MM.1S (cell line): ENCODE measurements at regions not wholly inside any gene's neighbourhood (a gene's known extent, or its start where the extent isn't known, plus 50 kb on each side); places are given as distances from the start of the nearest gene placed in this dataset.
A peak's percentile ranks its signal among the peaks of the same experiment; 100 is the strongest.
"Not testable (repeated sequence)": the region's sequence is repeated elsewhere in the genome, so short reads cannot be mapped to it uniquely, and the experiment has no call there.

Experiments used
- DNase-seq: peaks from one replicate; pipeline ENCODE4 v3.0.0-alpha.2; 2015
- H2AFZ ChIP-seq: fragments of 300-600 bp; sonication (generic); 2 replicates; pipeline ENCODE4 v1.6.0; 2016; ENCODE audit warnings: antibody characterized with exemption, low read length
- H3F3A ChIP-seq: fragments of 300-600 bp; sonication (generic); 2 replicates; pipeline ENCODE4 v1.6.1; 2016; ENCODE audit warnings: mild to moderate bottlenecking, antibody characterized with exemption, low read length, moderate library complexity, mixed read lengths; ENCODE audit not compliant: insufficient read depth
- H3K27ac ChIP-seq: fragments of 300-600 bp; sonication (generic); 2 replicates; pipeline ENCODE4 v1.5.1; 2016; ENCODE audit warnings: mild to moderate bottlenecking, low read length
- H3K27me3 ChIP-seq: fragments of 300-600 bp; sonication (generic); replicated peaks from 2 replicates; pipeline ENCODE4 v1.6.0; 2016; ENCODE audit warnings: low read length; ENCODE audit not compliant: insufficient read depth
- H3K36me3 ChIP-seq: fragments of 300-600 bp; sonication (generic); replicated peaks from 2 replicates; pipeline ENCODE4 v1.6.1; 2016; ENCODE audit warnings: mild to moderate bottlenecking, low read length, mixed read lengths; ENCODE audit not compliant: insufficient read depth
- H3K4me1 ChIP-seq: fragments of 300-600 bp; sonication (generic); 2 replicates; pipeline ENCODE4 v1.6.1; 2016; ENCODE audit warnings: low read length, mixed read lengths
- H3K4me2 ChIP-seq: fragments of 300-600 bp; sonication (generic); 2 replicates; pipeline ENCODE4 v1.6.0; 2016; ENCODE audit warnings: low read depth, low read length
- H3K4me3 ChIP-seq: fragments of 300-600 bp; sonication (generic); 2 replicates; pipeline ENCODE4 v1.5.1; 2016; ENCODE audit warnings: low read length, mixed read lengths
- H3K79me2 ChIP-seq: fragments of 300-600 bp; sonication (generic); 2 replicates; pipeline ENCODE4 v1.6.1; 2016; ENCODE audit warnings: mixed run types, low read length, mixed read lengths
- H3K9ac ChIP-seq: fragments of 300-600 bp; sonication (generic); 2 replicates; pipeline ENCODE4 v1.6.1; 2016; ENCODE audit warnings: low read length, mixed read lengths
- H3K9me2 ChIP-seq: fragments of 300-600 bp; sonication (generic); replicated peaks from 2 replicates; pipeline ENCODE4 v1.6.1; 2016; ENCODE audit warnings: mild to moderate bottlenecking, low read length, mixed read lengths; ENCODE audit not compliant: insufficient read depth
- H3K9me3 ChIP-seq: fragments of 300-600 bp; sonication (generic); replicated peaks from 2 replicates; pipeline ENCODE4 v1.6.1; 2016; ENCODE audit warnings: mild to moderate bottlenecking, low read length, mixed read lengths; ENCODE audit not compliant: insufficient read depth
- H4K20me1 ChIP-seq: fragments of 300-600 bp; sonication (generic); 2 replicates; pipeline ENCODE4 v1.6.1; 2016; ENCODE audit warnings: mild to moderate bottlenecking, low read length, moderate library complexity, mixed read lengths; ENCODE audit not compliant: insufficient read depth
- CTCF ChIP-seq: fragments of 300-600 bp; sonication (generic); IDR thresholded peaks from 2 replicates; pipeline ENCODE4 v1.5.1; 2016; ENCODE audit warnings: antibody characterized with exemption, low read length, mixed read lengths
- EZH2 ChIP-seq: fragments of 300-600 bp; sonication (generic); optimal IDR thresholded peaks from 2 replicates; pipeline ENCODE3; 2017; ENCODE audit warnings: low read depth, mild to moderate bottlenecking, antibody characterized with exemption, low read length, mixed read lengths
- EZH2phosphoT487 ChIP-seq: fragments of 300-600 bp; sonication (generic); IDR thresholded peaks from 2 replicates; pipeline ENCODE4 v1.6.1; 2018; ENCODE audit warnings: antibody characterized with exemption, low read length

- Histone ChIP-seq H3F3A (no peaks in the 10 kb centered on the region), H3K9me3 (no peaks in the 10 kb centered on the region), H3K27me3 (no peaks in the 10 kb centered on the region), H3K27ac (no peak overlapping the region), H2AFZ (no peak overlapping the region), H3K4me1 (no peaks in the 10 kb centered on the region), H4K20me1 (no peaks in the 10 kb centered on the region), H3K36me3 (no peaks in the 10 kb centered on the region), H3K4me2 (no peak overlapping the region), H3K9ac (no peak overlapping the region), H3K9me2 (no peaks in the 10 kb centered on the region), H3K79me2 (no peaks in the 10 kb centered on the region), H3K4me3 (no peak overlapping the region)
- DNase-seq, result no peak
- TF ChIP-seq EZH2phosphoT487 (no peak), CTCF (no peak), EZH2 (no peak)
These were observed 129.3 kb upstream of the PHYHIPL start for GRCh38 chr10:59047180-59047579.

GRCh38 chr10:59047957-59048618, 128.4 kb upstream of the PHYHIPL start:
- no peak overlapping the region for H2AFZ ChIP-seq
- TF ChIP-seq CTCF (no peak), EZH2 (no peak), EZH2phosphoT487 (no peak)
- DNase-seq, result peak; percentile 30

GRCh38 chr10:59053502-59053901, 122.9 kb upstream of the PHYHIPL start:
- not testable (repeated sequence) for H3K9ac ChIP-seq, H3K27me3 ChIP-seq, H3K36me3 ChIP-seq, DNase-seq, H4K20me1 ChIP-seq, H2AFZ ChIP-seq, H3K27ac ChIP-seq, H3K9me3 ChIP-seq, H3F3A ChIP-seq, H3K4me2 ChIP-seq, H3K4me3 ChIP-seq, H3K79me2 ChIP-seq, H3K4me1 ChIP-seq, H3K9me2 ChIP-seq

More at GRCh38 chr10:59047957-59048618, 128.4 kb upstream of the PHYHIPL start:
- Histone ChIP-seq H3K27ac (no peak overlapping the region), H3K27me3 (no peaks in the 10 kb centered on the region), H3K4me1 (no peaks in the 10 kb centered on the region), H3K79me2 (no peaks in the 10 kb centered on the region), H3K9me3 (no peaks in the 10 kb centered on the region), H3F3A (no peaks in the 10 kb centered on the region), H3K9ac (no peak overlapping the region), H3K36me3 (no peaks in the 10 kb centered on the region), H3K4me2 (no peak overlapping the region), H3K4me3 (no peak overlapping the region), H4K20me1 (no peaks in the 10 kb centered on the region), H3K9me2 (no peaks in the 10 kb centered on the region)

GRCh38 chr10:59055045-59055444, 121.4 kb upstream of the PHYHIPL start:
- H3K4me1 ChIP-seq, result no peaks in the 10 kb centered on the region
- no peak overlapping the region for H3K4me2 ChIP-seq
- no peak overlapping the region for H2AFZ ChIP-seq
- TF ChIP-seq EZH2phosphoT487 (no peak), CTCF (no peak), EZH2 (no peak)
- no peaks in the 10 kb centered on the region for H3K36me3 ChIP-seq
- H3K9me3 ChIP-seq, result no peaks in the 10 kb centered on the region
- no peak overlapping the region for H3K4me3 ChIP-seq
- H3K9me2 ChIP-seq, result no peaks in the 10 kb centered on the region
- H3K79me2 ChIP-seq, result no peaks in the 10 kb centered on the region
- no peak overlapping the region for H3K9ac ChIP-seq
- no peaks in the 10 kb centered on the region for H3F3A ChIP-seq
- H3K27ac ChIP-seq, result no peak overlapping the region
- no peaks in the 10 kb centered on the region for H4K20me1 ChIP-seq
- DNase-seq, result no peak
- no peaks in the 10 kb centered on the region for H3K27me3 ChIP-seq
